ENCODE measurements at regions not wholly inside any gene's neighbourhood (a gene's known extent, or its start where the extent isn't known, plus 50 kb on each side); places are given as distances from the start of the nearest gene placed in this dataset.
A peak's percentile ranks its signal among the peaks of the same experiment; 100 is the strongest.

GRCh38 chr2:215625207-215625606 lies 189.3 kb upstream of the FN1 start:
- no peak overlapping the region for H3K4me3 ChIP-seq (ENCODE audit: control insufficient read depth, low read depth, low read length)
- no peak for TF ChIP-seq CTCF (IDR thresholded peaks at IDR 0.05; ENCODE audit: control insufficient read depth, insufficient read depth, low read depth, low read length, missing control alignments)
- DNase-seq (ENCODE audit: low read depth) = no peak

DNA sequence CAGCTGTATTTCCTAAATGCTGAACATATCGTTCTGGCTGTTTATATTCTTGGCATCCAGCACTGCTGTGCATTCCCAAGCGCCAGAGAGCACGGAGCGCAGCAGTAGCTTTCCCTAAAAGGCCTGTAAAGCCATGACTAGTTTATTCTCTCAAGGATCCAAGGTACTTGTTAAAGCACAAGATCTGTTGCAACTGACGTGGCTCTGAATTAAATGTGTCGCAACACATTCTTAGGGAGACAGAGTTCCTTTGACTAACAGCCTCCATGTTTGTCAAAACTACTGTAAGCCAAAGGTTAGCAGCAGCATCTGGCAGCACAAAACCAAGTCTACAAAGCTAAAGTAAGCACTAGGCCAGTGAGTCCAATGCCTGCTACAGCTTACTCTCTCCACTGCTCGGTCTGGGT lies 188.6 kb upstream of the FN1 start:
- no peak overlapping the region for H3K4me3 ChIP-seq (ENCODE audit: control insufficient read depth, low read depth, low read length)
- TF ChIP-seq CTCF (IDR thresholded peaks at IDR 0.05; ENCODE audit: control insufficient read depth, insufficient read depth, low read depth, low read length, missing control alignments) = no peak
- DNase-seq (ENCODE audit: low read depth) = peak; percentile 98

GRCh38 chr2:215622837-215623236 lies 187.0 kb upstream of the FN1 start:
- no peak for DNase-seq (ENCODE audit: low read depth)
- no peak for TF ChIP-seq CTCF (IDR thresholded peaks at IDR 0.05; ENCODE audit: control insufficient read depth, insufficient read depth, low read depth, low read length, missing control alignments)
- no peak overlapping the region for H3K4me3 ChIP-seq (ENCODE audit: control insufficient read depth, low read depth, low read length)

DNA sequence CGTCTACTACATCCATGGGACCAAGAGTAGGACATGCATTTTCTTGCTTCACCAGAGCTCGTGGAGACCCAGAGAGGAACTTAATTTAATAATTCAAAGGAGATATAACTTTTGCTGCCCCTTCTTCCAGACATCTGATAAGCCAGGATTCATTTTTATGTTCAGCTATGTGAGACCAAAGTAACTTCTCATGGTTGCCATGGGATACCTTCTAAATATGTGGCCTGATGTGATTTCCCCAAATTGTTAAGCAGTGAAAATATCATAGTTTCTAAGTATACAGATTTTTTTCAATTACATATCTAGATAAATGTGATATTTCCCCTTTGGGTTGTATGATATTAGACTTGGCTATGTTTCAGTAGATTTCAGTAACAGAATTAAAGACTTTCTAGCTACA lies 185.5 kb upstream of the FN1 start:
- no peak overlapping the region for H3K4me3 ChIP-seq (ENCODE audit: control insufficient read depth, low read depth, low read length)
- DNase-seq (ENCODE audit: low read depth) = no peak
- no peak for TF ChIP-seq CTCF (IDR thresholded peaks at IDR 0.05; ENCODE audit: control insufficient read depth, insufficient read depth, low read depth, low read length, missing control alignments)

GRCh38 chr2:215620528-215620927 lies 184.7 kb upstream of the FN1 start:
- no peak for DNase-seq (ENCODE audit: low read depth)
- no peak overlapping the region for H3K4me3 ChIP-seq (ENCODE audit: control insufficient read depth, low read depth, low read length)
- no peak for TF ChIP-seq CTCF (IDR thresholded peaks at IDR 0.05; ENCODE audit: control insufficient read depth, insufficient read depth, low read depth, low read length, missing control alignments)

- no peak for DNase-seq (ENCODE audit: low read depth)
- no peak overlapping the region for H3K4me3 ChIP-seq (ENCODE audit: control insufficient read depth, low read depth, low read length)
- TF ChIP-seq CTCF (IDR thresholded peaks at IDR 0.05; ENCODE audit: control insufficient read depth, insufficient read depth, low read depth, low read length, missing control alignments) = no peak
Observed at GRCh38 chr2:215619989-215620388, 184.1 kb upstream of the FN1 start.
